GM21619 (cell line): ENCODE measurements at regions not wholly inside any gene's neighbourhood (a gene's known extent, or its start where the extent isn't known, plus 50 kb on each side); places are given as distances from the start of the nearest gene placed in this dataset.
"Not testable (repeated sequence)": the region's sequence is repeated elsewhere in the genome, so short reads cannot be mapped to it uniquely, and the experiment has no call there.

Experiments used
- ATAC-seq: cut with Tn5 transposase; IDR thresholded peaks from one replicate; pipeline ENCODE4 v1.9.1; 2021; ENCODE audit not compliant: unreplicated experiment

DNA sequence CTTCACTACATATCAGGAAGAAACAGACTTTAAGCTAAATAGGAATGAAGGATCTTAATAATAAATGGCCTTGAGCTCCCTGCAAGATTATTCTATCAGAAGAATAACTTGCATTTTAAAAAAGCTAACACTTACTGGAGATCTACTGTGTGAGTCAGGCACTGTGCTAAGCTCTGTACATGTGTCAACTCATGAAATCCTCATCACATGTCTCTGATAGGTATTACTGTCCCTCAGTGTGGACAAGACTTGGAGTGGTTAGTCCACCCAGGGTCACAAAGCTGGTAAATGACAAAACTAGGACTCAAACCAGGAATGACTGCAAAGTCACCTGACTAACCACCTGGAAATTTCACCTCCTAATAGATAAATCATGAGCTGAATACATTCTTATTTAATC lies 57.1 kb upstream of the KCTD7 start:
- no peak for ATAC-seq

DNA sequence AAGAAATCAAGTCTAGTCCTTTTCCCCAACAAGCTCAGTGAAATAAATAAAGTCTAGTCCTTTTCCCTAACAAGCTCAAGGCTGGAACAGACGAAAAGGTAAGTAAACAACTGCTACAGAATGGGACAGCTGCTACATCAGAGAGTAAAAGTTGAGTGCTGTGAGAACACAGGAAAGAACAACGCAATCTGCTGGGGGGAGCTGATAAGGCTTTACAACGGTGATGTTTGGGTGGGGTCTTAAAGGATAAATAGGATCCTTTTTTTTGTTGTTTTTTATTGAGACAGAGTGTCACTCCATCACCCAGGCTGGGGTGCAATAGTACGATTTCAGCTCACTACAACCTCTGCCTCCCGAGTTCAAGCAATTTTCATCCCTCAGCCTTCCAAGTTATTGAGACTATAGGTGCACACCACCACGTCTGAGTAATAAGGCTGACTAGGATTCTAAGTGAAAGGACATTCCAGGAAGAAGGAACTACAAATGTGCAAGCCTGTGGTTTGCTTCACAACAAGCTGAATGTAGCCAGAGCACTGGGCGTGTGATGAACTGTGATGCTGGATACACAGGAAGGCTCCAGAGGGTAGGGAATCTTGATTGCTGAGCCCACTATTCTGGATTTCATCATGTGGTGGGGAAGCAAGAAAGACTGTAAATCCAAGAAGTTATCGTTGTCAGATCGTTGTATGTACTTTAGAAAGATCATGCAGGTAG lies 54.7 kb upstream of the KCTD7 start:
- not testable (repeated sequence) for ATAC-seq

DNA sequence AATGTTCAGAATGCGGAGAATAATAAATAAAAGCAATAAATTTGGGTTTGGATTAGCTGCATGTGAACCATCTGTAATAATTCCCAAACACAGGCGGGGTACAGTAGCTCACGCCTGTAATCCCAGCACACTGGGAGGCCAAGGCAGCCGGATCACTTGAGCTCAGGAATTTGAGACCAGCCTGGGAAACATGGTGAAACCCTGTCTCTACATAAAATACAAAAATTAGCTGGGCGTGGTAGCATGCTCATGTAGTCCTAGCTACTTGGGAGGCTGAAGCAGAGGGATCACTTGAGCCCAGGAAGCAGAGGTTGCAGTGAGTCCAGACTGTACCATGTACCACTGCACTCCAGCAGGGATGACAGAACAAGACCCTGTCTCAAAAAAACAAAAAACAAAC lies 53.9 kb upstream of the KCTD7 start:
- not testable (repeated sequence) for ATAC-seq

DNA sequence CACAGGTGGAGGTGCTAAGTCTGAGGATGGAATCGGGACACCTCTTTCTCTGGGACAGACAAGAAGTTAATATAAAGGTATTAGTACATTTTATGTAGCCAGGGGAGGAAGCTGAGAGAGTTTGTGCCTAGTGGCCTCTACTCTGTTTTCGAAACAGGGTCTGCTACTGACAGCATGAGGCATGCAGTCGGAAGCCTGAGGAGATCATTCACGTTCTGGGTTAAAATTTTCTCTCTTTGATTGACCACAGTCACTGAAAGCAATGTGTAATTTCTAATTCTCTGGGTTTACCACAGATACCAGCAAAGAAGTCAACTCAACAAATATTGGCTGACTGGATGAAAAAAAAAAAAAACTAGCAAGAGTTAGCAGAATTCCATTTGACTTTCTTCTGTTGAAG lies 53.3 kb upstream of the KCTD7 start:
- ATAC-seq = no peak

DNA sequence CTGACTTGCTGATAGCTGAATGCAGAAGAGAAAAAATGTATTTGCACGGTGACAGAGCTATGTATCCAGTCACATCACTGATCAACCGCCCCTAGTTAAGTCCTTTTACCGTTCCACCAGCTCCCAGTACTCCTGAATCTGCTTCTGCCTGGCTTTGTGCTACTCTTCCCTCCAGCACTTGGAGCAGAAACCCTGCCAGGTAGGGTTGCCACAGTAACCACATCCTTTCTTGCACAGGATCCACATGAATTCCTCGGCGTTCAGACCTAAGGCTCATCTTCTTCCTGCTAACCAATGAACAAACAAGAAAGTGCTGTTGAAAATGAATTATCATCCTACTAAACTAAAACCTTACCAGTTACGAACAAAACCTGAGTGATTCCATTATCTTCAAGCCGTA lies 52.0 kb upstream of the KCTD7 start:
- ATAC-seq = no peak
